Loucy (cell line): ENCODE measurements at regions not wholly inside any gene's neighbourhood (a gene's known extent, or its start where the extent isn't known, plus 50 kb on each side); places are given as distances from the start of the nearest gene placed in this dataset.

ENCODE experiments used
- H2AFZ ChIP-seq: fragments of 200-600 bp; sonication (generic); 2 replicates; pipeline ENCODE4 v1.6.0; 2016; ENCODE audit warnings: antibody characterized with exemption, mild to moderate bottlenecking, low read length, moderate library complexity
- H3F3A ChIP-seq: fragments of 200-600 bp; 2 replicates; pipeline ENCODE4 v1.6.0; 2016; ENCODE audit warnings: antibody characterized with exemption, low read depth, mild to moderate bottlenecking
- H3K27me3 ChIP-seq: fragments of 200-600 bp; sonication (generic); 2 replicates; pipeline ENCODE4 v1.6.1; 2014; ENCODE audit warnings: low read length, mild to moderate bottlenecking; ENCODE audit not compliant: insufficient read depth, poor library complexity, severe bottlenecking
- H3K36me3 ChIP-seq: fragments of 200-600 bp; sonication (generic); 2 replicates; pipeline ENCODE4 v1.6.1; 2016; ENCODE audit warnings: low read length; ENCODE audit not compliant: insufficient read depth
- H3K4me1 ChIP-seq: fragments of 200-600 bp; sonication (generic); 2 replicates; pipeline ENCODE4 v1.5.1; 2014; ENCODE audit warnings: low read length, mild to moderate bottlenecking; ENCODE audit not compliant: insufficient read depth, poor library complexity, severe bottlenecking
- H3K4me2 ChIP-seq: fragments of 200-600 bp; sonication (generic); 2 replicates; pipeline ENCODE4 v1.6.0; 2014; ENCODE audit warnings: antibody characterized with exemption, low read length, low read depth, mild to moderate bottlenecking; ENCODE audit not compliant: poor library complexity, severe bottlenecking
- H3K4me3 ChIP-seq: fragments of 200-600 bp; sonication (generic); 2 replicates; pipeline ENCODE4 v1.5.1; 2014; ENCODE audit warnings: low read length, mild to moderate bottlenecking, mixed read lengths; ENCODE audit not compliant: poor library complexity, severe bottlenecking
- H3K79me2 ChIP-seq: fragments of 200-600 bp; sonication (generic); 2 replicates; pipeline ENCODE4 v1.6.1; 2014; ENCODE audit warnings: low read length; ENCODE audit not compliant: insufficient read depth
- H3K9ac ChIP-seq: fragments of 200-600 bp; sonication (generic); 2 replicates; pipeline ENCODE4 v1.6.0; 2014; ENCODE audit warnings: mild to moderate bottlenecking, low read depth, low read length, moderate library complexity; ENCODE audit not compliant: poor library complexity, severe bottlenecking
- H3K9me2 ChIP-seq: fragments of 200-600 bp; sonication (generic); replicated peaks from 2 replicates; pipeline ENCODE4 v1.6.1; 2016; ENCODE audit warnings: low read depth, low read length, mixed read lengths
- H3K9me3 ChIP-seq: fragments of 200-600 bp; sonication (generic); 2 replicates; pipeline ENCODE4 v1.6.1; 2014; ENCODE audit warnings: mild to moderate bottlenecking, antibody characterized with exemption, low read length, low read depth; ENCODE audit not compliant: insufficient read depth
- H4K20me1 ChIP-seq: fragments of 200-600 bp; sonication (generic); 2 replicates; pipeline ENCODE4 v1.6.0; 2014; ENCODE audit warnings: antibody characterized with exemption, low read length, mild to moderate bottlenecking; ENCODE audit not compliant: insufficient read depth, poor library complexity, severe bottlenecking
- EZH2phosphoT487 ChIP-seq: fragments of 200-600 bp; IDR thresholded peaks from 2 replicates; pipeline ENCODE4 v1.6.1; 2018; ENCODE audit warnings: antibody characterized with exemption, mild to moderate bottlenecking, moderate library complexity, borderline replicate concordance
- TF ChIP-seq, protein P1 (sequence below): fragments of 200-600 bp; sonication (generic); conservative IDR thresholded peaks from 2 replicates; pipeline ENCODE4 v1.5.1; 2014; ENCODE audit warnings: mild to moderate bottlenecking, antibody characterized with exemption, low read length

DNA sequence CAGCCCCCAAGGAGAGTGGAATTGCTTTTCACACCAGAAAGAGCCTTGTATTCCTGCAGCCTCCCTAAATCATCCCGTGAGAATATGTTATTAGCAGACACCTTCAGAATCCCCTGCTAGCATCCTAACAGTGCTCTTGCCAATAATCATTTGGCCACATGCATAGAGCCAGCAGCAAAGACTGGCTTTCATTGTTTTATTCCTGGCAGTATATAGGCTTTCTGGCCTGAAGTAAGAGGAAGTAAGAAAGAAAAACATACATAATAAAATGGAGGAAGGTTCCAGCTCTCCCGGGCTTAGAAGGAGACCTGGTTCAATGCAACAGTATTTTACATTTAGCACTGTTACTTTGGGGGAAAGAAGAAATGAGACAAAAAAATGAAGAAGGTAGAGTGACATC, 176.7 kb upstream of the ATF7IP start:
- Histone ChIP-seq H3K27me3 (no peaks in the 10 kb centered on the region), H3K79me2 (no peaks in the 10 kb centered on the region), H3K36me3 (no peaks in the 10 kb centered on the region), H3K4me3 (no peak overlapping the region), H3K9ac (no peak overlapping the region), H4K20me1 (no peaks in the 10 kb centered on the region), H3K4me2 (no peak overlapping the region), H3K9me3 (no peaks in the 10 kb centered on the region), H3K4me1 (no peaks in the 10 kb centered on the region), H2AFZ (no peak overlapping the region), H3K9me2 (no peaks in the 10 kb centered on the region), H3F3A (no peaks in the 10 kb centered on the region)
- TF ChIP-seq, protein P1, sequence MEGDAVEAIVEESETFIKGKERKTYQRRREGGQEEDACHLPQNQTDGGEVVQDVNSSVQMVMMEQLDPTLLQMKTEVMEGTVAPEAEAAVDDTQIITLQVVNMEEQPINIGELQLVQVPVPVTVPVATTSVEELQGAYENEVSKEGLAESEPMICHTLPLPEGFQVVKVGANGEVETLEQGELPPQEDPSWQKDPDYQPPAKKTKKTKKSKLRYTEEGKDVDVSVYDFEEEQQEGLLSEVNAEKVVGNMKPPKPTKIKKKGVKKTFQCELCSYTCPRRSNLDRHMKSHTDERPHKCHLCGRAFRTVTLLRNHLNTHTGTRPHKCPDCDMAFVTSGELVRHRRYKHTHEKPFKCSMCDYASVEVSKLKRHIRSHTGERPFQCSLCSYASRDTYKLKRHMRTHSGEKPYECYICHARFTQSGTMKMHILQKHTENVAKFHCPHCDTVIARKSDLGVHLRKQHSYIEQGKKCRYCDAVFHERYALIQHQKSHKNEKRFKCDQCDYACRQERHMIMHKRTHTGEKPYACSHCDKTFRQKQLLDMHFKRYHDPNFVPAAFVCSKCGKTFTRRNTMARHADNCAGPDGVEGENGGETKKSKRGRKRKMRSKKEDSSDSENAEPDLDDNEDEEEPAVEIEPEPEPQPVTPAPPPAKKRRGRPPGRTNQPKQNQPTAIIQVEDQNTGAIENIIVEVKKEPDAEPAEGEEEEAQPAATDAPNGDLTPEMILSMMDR = no peak
- no peak for TF ChIP-seq EZH2phosphoT487

DNA sequence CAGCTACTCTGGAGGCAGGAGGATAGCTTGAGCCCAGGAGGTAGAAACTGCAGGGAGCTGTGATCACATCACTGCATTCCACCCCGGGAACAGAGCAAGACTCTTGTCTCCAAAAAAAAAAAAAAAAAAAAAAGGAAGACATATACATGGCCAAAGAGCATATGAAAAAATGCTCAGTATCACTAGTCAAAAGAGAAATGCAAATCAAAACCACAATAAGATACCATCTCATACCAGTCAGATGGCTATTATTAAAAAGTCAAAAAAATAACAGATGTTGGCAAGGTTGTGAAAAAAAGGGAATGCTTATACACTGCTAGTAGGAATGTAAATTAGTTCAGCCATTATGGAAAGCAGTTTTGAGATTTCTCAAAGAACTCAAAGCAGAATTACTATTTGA, 174.8 kb upstream of the ATF7IP start:
- Histone ChIP-seq H3K4me1 (no peaks in the 10 kb centered on the region), H2AFZ (no peak overlapping the region)

DNA sequence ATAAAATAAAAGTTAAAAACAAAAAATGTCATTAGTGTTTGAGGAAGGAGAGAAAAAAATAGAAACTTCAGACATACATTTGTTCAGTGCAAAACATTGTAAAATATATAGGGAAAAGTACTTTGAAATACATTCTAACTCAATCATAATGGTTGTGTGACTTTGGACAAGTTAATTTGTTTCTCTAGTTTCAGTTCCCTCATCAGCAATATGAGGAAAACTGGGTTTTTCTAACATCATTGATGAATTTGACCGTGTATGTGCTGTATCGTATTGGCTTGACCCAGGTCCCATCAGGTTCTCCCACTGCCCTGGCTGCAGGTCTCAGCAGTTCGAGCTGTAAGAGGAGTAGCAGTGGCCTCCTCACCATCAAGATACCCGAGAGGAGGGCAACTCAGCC, 173.9 kb upstream of the ATF7IP start:
- H3K9me3 ChIP-seq = no peaks in the 10 kb centered on the region
- no peaks in the 10 kb centered on the region for H4K20me1 ChIP-seq
- H3K79me2 ChIP-seq = no peaks in the 10 kb centered on the region
- no peaks in the 10 kb centered on the region for H3F3A ChIP-seq
- H3K9me2 ChIP-seq = no peaks in the 10 kb centered on the region
- H3K9ac ChIP-seq = no peak overlapping the region
- no peak overlapping the region for H2AFZ ChIP-seq
- TF ChIP-seq EZH2phosphoT487 = no peak
- TF ChIP-seq, protein P1 = no peak
- no peaks in the 10 kb centered on the region for H3K36me3 ChIP-seq
- no peak overlapping the region for H3K4me3 ChIP-seq
- H3K4me2 ChIP-seq = no peak overlapping the region
- no peaks in the 10 kb centered on the region for H3K4me1 ChIP-seq
- no peaks in the 10 kb centered on the region for H3K27me3 ChIP-seq

More for the DNA sequence above, 174.8 kb upstream of the ATF7IP start:
- Histone ChIP-seq H3K9me2 (no peaks in the 10 kb centered on the region), H3K36me3 (no peaks in the 10 kb centered on the region), H3F3A (no peaks in the 10 kb centered on the region), H3K27me3 (no peaks in the 10 kb centered on the region), H4K20me1 (no peaks in the 10 kb centered on the region), H3K9me3 (no peaks in the 10 kb centered on the region), H3K4me3 (no peak overlapping the region), H3K79me2 (no peaks in the 10 kb centered on the region), H3K4me2 (no peak overlapping the region), H3K9ac (no peak overlapping the region)
- TF ChIP-seq EZH2phosphoT487 = no peak
- TF ChIP-seq, protein P1 = no peak
